ENCODE measurements at regions not wholly inside any gene's neighbourhood (a gene's known extent, or its start where the extent isn't known, plus 50 kb on each side); places are given as distances from the start of the nearest gene placed in this dataset.

- H2AFZ ChIP-seq = no peak overlapping the region
- TF ChIP-seq, protein P1, sequence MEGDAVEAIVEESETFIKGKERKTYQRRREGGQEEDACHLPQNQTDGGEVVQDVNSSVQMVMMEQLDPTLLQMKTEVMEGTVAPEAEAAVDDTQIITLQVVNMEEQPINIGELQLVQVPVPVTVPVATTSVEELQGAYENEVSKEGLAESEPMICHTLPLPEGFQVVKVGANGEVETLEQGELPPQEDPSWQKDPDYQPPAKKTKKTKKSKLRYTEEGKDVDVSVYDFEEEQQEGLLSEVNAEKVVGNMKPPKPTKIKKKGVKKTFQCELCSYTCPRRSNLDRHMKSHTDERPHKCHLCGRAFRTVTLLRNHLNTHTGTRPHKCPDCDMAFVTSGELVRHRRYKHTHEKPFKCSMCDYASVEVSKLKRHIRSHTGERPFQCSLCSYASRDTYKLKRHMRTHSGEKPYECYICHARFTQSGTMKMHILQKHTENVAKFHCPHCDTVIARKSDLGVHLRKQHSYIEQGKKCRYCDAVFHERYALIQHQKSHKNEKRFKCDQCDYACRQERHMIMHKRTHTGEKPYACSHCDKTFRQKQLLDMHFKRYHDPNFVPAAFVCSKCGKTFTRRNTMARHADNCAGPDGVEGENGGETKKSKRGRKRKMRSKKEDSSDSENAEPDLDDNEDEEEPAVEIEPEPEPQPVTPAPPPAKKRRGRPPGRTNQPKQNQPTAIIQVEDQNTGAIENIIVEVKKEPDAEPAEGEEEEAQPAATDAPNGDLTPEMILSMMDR (IDR thresholded peaks at IDR 0.05; ENCODE audit: poor library complexity) = no peak
- TF ChIP-seq EZH2 (IDR thresholded peaks at IDR 0.05; ENCODE audit: borderline replicate concordance) (no peak), EZH2phosphoT487 (IDR thresholded peaks at IDR 0.05; ENCODE audit: low read depth, severe bottlenecking, unreplicated experiment) (no peak)
- H3K27me3 ChIP-seq = peaks cover 6% of the 10 kb centered on the region
- H4K20me1 ChIP-seq (ENCODE audit: insufficient read depth, poor library complexity, severe bottlenecking) = no peaks in the 10 kb centered on the region
- no peak overlapping the region for H3K27ac ChIP-seq
- H3K79me2 ChIP-seq = no peaks in the 10 kb centered on the region
- no peak overlapping the region for H3K4me3 ChIP-seq
- DNase-seq (ENCODE audit: low spot score) = no peak
- no peaks in the 10 kb centered on the region for H3K9me2 ChIP-seq (replicated peaks; ENCODE audit: insufficient read depth)
- H3K9me3 ChIP-seq (ENCODE audit: low read depth) = no peaks in the 10 kb centered on the region
- H3K4me2 ChIP-seq = no peak overlapping the region
- 93% methylated on average over 6 of the region's 6 CpGs for WGBS (ENCODE audit: low lambda C conversion rate, missing lambda C conversion rate)
- H3K4me1 ChIP-seq (ENCODE audit: insufficient read depth) = no peaks in the 10 kb centered on the region
- no peaks in the 10 kb centered on the region for H3K36me3 ChIP-seq (replicated peaks; ENCODE audit: insufficient read depth, low read depth)
Observed at GRCh38 chr7:21999896-22000295, 54.2 kb upstream of the CDCA7L start.

DNA sequence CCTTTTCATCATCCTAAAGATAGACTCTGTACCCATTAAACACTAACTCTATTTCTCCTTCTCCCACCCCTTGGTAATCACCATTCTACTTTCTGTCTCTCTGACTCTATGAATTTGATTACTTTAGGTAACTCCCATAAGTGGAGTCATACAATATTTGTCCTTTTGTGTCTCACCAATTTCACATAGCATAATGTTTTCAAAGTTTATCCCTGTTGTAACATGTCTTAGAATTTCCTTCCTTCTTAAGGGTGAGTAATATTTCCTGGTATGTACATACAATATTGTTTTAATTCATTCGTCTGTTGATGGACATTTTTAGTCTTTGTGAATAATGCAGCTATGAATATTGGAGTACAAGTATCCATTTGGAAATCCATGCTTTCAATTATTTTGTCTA is 50.9 kb upstream of the CDCA7L start:
- Histone ChIP-seq H3K4me1 (ENCODE audit: insufficient read depth) (no peaks in the 10 kb centered on the region), H3K9me2 (replicated peaks; ENCODE audit: insufficient read depth) (no peaks in the 10 kb centered on the region), H3K27ac (no peak overlapping the region), H4K20me1 (ENCODE audit: insufficient read depth, poor library complexity, severe bottlenecking) (no peaks in the 10 kb centered on the region), H3K79me2 (no peaks in the 10 kb centered on the region), H3K27me3 (peaks cover 10% of the 10 kb centered on the region), H3K9me3 (ENCODE audit: low read depth) (no peaks in the 10 kb centered on the region), H2AFZ (no peak overlapping the region), H3K4me3 (no peak overlapping the region), H3K4me2 (no peak overlapping the region), H3K36me3 (replicated peaks; ENCODE audit: insufficient read depth, low read depth) (no peaks in the 10 kb centered on the region)
- TF ChIP-seq, protein P1 (IDR thresholded peaks at IDR 0.05; ENCODE audit: poor library complexity) = no peak
- TF ChIP-seq EZH2 (IDR thresholded peaks at IDR 0.05; ENCODE audit: borderline replicate concordance) (no peak), EZH2phosphoT487 (IDR thresholded peaks at IDR 0.05; ENCODE audit: low read depth, severe bottlenecking, unreplicated experiment) (no peak)
- DNase-seq (ENCODE audit: low spot score) = no peak
- 100% methylated on average over 1 of the region's 1 CpG for WGBS (ENCODE audit: low lambda C conversion rate, missing lambda C conversion rate)

All from hepatocyte (in vitro differentiated cells).